AML-193 (cell line): ENCODE measurements at regions not wholly inside any gene's neighbourhood (a gene's known extent, or its start where the extent isn't known, plus 50 kb on each side); places are given as distances from the start of the nearest gene placed in this dataset.

Experiments used
- DNase-seq, 2 experiments: peaks; one replicate each; lab custom pipeline; 2025; lab: John Stamatoyannopoulos, UW

- no peak for DNase-seq
Measured at GRCh38 chr7:155202106-155202871, 95.4 kb upstream of the INSIG1 start.

- no peak for DNase-seq
Measured at GRCh38 chr7:155203059-155203881, 94.4 kb upstream of the INSIG1 start.

- DNase-seq, result no peak
Measured at GRCh38 chr7:155203882-155204691, 93.6 kb upstream of the INSIG1 start.

- DNase-seq, result no peak
Measured at GRCh38 chr7:155204744-155205367, 92.8 kb upstream of the INSIG1 start.

GRCh38 chr7:155205368-155206317 is 92.0 kb upstream of the INSIG1 start:
- DNase-seq, result peak; percentile 91 to 97

GRCh38 chr7:155206318-155207020 is 91.2 kb upstream of the INSIG1 start:
- peak; percentile 87 to 90 for DNase-seq

- no peak for DNase-seq
Measured at GRCh38 chr7:155207326-155208002, 90.2 kb upstream of the INSIG1 start.

- no peak for DNase-seq
Measured at GRCh38 chr7:155208681-155209477, 88.8 kb upstream of the INSIG1 start.

GRCh38 chr7:155209478-155210319 is 88.0 kb upstream of the INSIG1 start:
- no peak for DNase-seq

- no peak for DNase-seq
Measured at GRCh38 chr7:155210356-155210755, 87.3 kb upstream of the INSIG1 start.

GRCh38 chr7:155211173-155211572 is 86.5 kb upstream of the INSIG1 start:
- no peak for DNase-seq

- no peak for DNase-seq
Measured at GRCh38 chr7:155211761-155212160, 85.9 kb upstream of the INSIG1 start.

- no peak for DNase-seq
Measured at GRCh38 chr7:155212301-155213015, 85.2 kb upstream of the INSIG1 start.

GRCh38 chr7:155213385-155213784 is 84.3 kb upstream of the INSIG1 start:
- DNase-seq, result no peak

- DNase-seq, result no peak
Measured at GRCh38 chr7:155213955-155214740, 83.5 kb upstream of the INSIG1 start.
